ENCODE measurements at regions not wholly inside any gene's neighbourhood (a gene's known extent, or its start where the extent isn't known, plus 50 kb on each side); places are given as distances from the start of the nearest gene placed in this dataset.

DNA sequence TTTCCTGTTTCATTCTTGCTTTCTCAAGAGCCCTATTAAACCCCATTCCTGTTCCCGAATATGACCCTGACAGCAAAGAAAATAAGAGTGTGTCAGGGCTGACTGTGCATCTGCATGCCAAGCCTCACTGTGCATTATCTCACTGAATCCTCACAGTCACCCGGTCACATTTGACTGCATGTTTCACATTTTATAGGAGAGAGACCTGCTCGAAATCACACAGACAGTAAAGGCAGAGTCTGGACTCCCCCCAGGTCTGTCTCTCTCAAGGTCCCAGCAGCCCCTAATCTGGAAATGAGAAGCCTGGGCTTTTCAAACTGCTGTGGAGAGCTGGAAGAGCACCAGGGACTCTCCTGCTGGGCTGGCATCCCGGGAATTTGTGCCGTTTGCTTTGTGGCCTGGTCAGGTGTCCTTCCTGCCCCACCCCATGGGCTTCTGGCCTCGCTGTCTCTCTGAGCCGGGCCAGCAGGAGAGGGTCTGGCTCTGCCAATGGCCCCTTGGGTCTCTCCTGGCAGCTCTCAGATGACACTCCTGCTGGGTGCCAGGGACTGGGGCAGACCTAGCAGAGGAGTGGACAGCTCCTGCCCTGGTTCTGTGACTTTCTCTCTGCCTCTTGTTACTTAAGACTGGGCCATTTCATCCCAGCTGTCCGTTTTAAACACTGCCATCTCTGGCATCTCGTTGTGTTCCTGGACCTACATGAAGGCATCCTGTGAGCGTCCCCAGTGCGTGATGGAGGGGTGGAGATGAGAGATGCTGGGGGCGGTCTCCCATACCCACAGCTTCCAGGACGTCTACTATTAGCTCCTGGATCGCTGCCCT lies 173.6 kb downstream of the ARHGAP12 start:
- DNase-seq, result peak; percentile 45

DNA sequence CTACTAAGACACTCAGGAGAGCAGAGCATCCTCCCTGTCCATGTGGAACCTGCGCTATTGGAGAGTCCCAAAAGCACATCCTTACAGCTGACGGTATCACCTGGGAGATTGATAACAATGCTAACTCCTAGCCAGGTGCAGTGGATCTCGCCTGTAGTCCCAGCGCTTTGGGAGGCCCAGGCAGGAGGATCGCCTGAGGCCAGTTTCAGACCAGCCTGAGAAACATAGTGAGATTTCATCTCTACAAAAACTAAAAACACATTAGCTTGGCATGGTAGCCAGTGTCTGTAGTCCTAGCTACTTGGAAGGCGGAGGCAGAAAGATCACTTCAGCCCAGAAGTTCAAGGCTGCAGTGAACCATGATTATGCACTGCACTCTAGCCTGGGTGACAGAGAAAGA lies 174.9 kb downstream of the ARHGAP12 start:
- DNase-seq, result no peak

DNA sequence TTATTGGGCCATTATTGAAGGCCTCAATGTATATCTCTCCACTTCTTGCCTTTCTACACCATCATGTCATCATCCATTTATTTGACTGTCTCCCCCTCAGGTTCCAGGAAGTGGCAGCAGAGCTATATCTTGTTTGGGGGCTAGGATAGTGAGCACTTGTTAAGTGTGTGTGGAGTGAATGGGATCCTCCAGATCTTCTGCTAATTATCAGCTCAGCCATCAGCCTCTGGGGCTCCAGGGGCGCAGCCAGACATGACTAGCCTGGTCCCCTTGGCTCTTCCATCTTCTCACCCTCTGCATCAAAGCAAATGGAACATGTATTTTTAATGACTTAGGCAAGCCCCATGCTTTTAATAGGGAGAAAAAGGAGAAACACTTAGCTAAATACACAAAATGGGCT lies 176.5 kb downstream of the ARHGAP12 start:
- DNase-seq, result no peak

DNA sequence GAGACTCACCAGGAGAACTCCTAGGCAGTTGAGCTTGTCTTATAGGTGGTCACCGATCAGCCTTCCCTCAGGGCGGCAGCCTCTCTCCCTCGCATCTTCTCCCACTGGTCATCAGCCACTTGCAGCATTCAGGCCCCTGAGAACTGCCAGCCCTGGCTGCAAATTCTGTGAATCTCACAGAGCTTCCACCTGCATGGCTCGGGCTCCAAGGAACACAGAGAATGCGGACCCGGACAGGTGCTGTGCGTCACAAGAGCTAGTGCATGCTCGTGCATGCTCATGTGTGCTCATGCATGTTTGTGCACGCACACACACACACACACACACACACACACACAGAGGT lies 176.9 kb downstream of the ARHGAP12 start:
- no peak for DNase-seq

DNA sequence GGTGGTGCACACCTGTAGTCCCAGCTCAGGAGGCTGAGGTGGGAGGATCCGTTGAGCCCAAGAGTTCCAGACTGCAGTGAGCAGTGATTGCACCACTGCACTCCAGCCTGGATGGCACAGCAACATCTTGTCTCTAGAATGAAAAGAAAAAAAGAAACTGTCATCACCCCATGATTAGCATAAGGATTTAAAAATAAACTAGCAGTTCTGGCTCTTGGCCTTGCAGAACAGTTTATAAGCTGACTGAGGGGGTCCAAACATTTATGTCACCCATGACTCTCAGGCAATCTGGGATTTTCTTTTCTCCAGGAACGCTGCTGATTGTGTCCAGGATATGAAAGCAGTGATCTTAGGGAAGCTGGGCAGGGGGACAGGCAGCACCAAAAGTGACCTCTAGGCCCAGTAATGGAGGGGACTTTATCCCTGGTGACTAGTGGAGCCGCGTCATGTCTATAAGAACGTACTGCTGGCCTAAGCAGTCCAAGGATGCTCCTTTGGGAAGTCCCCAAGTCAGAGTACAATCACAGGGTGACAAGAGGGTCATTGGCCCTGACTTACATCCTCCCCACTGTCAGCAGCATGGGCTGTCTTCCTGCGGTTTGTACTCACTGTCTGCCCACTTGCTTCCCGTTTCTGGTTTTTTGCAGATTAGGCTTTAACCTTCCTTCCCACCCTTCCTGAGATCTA lies 177.4 kb downstream of the ARHGAP12 start:
- DNase-seq, result no peak

DNA sequence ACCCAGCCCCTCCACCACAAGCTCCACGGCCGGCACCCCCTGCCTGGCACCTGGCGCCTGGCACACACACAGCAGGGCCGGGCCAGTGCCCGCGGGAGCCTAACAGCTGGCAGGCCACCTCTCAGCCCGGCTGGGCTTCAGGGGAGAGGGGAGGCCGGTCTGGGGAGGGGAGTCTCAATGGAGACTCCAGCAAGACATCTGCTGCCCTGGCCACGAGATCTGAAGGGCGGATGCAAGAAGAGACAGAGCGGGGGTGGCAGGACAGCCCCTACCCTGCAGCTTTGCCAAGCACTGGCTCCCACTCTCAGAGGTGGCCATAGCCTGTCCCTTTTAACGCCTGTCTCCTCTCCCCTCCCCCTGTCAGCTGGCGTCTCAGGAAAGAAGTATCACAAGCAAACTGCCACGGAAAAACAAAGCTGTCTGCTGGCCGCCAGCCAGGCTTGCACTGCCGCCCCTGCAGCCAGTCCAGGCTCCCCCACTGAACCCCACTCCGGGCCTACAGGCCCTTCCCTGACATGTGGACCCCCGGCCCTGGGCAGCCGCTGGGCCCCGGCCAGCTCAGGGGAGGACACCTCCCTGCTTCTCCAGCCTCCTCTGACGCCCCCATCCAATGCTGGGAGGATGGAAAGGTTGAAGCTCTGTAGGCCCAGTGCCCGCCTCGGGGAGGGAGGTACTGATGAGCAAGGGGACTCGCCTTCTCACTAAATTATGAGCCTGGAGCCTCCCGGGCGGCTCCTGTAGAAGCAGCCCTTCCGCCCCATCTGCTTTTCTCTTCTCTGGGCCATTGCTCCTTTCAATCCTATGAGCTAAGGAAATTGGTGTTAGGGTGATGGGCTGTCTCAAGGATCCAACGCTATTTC lies 178.4 kb downstream of the ARHGAP12 start:
- no peak for DNase-seq

DNA sequence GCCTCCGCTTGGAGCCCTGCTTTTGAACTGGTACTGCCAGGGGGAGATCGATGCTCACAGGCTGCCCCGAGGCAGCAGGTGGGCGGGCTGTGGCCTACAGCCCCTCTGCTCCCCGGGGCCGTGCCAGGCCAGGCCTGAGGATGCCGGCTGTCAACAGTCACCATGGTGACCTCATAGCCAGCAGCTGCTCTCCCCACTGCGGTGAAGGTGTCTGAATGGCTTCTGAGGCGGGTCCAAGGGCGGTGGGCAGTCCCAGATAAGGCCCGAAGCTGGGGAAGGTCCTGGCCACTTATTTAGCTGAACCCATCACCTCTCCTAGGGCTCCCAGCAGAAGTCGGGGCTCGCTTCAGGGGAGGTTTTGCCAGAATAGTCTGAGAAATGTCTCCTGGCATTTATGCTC lies 179.3 kb downstream of the ARHGAP12 start:
- DNase-seq, result no peak

DNA sequence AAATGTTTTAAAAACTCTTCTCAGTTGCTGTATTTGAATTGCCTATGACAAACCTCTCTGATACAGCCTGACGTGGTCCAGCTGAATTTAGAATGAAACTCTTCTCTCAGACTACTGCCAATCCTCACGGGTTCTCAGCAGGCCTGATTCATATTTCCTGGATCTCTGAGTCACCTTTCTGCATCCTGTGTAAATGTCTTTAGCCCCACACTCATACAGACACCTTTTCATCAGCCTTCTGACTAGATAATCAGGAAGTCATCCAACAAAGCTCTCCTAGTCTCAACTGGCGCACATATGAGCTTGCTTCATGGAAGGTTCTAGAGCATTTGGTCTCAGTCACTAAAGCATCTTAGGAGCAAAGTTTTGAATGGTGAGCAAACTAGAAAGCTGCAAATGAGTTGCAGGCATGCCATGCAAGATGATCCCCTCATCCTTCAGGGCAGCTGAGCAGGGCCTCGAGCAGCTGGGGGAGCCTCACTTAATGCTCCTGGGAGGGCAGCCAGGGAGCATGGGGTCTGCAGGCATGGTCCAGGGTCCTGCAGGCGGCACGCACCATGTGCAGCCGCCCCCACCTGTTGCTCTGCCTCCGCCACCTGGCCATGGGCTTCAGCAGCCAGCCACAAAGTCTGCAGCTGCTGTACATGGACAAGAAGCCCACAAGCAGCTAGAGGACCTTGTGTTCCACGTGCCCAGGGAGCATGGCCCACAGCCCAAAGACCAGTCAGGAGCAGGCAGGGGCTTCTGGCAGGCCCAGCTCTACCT lies 182.8 kb downstream of the ARHGAP12 start:
- DNase-seq, result peak; percentile 71

DNA sequence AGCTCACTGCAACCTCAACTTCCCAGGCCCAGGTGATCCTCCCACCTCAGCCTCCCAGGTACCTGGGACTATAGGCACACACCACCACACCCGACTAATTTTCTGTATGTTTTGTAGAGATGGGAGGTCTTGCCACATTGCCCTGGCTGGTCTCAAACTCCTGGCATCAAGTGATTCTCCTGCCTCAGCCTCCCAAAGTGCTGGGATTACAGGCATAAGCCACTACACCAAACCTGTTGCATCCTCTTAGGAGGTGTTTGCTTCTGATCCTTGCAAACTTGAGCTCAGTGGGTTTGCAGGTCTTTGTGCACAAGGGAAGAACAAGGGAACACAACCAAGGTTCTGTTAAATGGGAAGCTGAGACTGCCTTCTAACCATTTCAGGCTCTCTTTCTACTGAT lies 184.6 kb downstream of the ARHGAP12 start:
- DNase-seq, result no peak

DNA sequence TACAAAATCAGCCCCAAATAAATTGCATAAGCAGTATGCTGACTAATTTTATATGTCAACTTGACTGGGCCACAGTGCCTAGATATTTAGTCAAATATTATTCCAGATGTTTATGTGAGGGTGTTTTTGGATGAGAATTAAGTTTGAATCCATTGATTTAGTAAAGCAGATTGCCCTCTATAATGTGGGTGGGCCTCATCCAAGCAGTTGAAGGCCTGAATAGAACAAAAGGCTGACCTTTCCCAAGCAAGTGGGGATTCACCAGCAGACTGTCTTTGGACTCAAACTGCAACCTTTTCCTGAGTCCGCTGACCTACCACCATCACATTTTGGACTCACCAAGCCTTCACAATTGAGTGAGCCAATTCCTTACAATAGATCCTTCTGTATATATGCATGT lies 186.4 kb downstream of the ARHGAP12 start:
- no peak for DNase-seq

DNA sequence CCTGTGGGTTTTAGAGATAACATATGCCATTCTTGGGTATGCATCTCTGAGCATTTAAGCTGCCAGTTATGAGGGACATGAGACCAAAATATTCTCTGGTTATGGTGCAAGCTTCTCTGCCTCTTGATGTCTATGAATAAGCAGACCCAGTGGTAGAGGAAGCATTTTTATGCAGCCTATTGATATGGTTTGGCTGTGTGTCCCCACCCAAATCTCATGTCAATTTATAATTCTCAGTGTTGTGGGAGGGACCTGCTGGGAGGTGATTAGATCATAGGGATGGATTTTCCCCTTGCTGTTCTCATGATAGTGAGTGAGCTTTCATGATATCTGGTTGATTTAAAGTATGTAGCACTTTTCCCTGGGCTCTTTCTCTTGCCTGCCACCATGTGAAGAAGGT lies 187.2 kb downstream of the ARHGAP12 start:
- no peak for DNase-seq

DNA sequence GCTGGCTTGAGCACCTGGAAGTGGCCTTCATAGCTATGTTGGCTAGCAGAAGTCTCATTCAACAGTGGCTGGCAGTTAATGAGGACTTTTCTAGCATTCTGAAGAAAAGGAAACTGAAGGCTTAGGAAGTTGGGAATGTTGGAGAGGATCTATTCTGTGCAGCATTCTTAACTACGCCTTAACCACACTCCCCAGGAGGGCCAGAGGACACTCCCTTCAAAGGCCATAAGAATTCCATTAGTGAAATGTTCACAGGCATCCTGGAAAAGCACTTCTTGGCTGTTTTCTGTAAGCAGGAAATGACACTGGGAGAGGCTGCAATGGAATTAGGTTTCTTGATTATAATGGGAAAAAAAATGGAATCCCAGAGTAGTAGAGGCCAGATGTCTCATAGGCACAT lies 188.9 kb downstream of the ARHGAP12 start:
- DNase-seq, result no peak

DNA sequence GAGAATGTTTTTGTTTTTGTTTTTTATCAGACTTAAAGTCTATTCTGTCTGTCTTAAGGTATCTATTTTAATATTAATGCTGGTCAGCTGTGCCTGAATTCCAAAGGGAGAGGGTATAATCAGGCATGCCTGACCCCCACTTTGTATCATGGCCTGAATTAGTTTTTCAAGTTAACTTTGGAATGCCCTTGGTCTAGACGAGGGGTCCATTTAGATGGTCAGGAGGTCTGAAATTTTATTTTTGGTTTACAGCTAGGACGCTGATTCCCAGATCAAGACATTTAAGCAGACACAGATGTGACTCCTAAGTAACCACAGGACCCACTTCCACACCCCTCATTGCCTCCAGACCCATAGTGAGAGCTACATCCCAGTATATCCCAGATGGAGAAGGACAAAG lies 189.5 kb downstream of the ARHGAP12 start:
- no peak for DNase-seq

DNA sequence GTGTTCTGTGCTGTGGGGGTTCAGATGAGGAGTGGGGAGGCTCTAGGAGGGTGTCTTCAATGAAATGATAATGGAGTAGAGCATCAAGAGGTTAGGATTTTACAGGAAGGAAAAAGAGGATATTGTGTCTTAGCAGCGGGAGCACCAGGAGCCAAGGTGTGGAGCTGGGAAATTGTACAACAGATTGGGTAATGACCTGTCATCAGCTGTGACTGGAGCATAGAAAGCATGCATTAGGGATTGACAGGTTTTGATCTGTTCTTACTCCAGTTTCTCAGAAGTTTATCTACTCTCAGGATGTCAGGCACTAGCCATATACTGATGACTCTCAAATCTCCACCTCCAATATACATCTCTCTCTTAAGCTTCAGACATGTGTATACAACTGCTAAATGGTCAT lies 196.9 kb downstream of the ARHGAP12 start:
- no peak for DNase-seq

DNA sequence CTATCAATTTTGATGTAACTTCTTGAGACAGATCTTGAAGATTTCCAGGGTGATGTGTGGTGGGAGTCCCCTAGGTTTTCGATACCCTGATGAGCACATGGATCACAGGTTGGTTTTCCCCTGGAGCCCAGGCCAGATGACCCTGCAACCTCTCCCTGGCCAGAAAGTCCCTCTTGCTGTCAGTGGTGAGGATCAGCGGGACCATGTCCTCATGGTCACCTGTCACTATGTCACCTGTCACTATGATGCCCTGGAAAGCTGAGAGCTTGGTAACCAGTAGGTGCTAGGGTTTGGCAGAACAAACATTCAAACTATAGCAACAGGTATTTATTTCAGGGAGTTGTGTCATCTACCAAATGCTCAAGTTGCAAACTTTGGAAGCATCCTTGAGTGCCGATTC lies 197.9 kb downstream of the ARHGAP12 start:
- DNase-seq, result no peak

DNA sequence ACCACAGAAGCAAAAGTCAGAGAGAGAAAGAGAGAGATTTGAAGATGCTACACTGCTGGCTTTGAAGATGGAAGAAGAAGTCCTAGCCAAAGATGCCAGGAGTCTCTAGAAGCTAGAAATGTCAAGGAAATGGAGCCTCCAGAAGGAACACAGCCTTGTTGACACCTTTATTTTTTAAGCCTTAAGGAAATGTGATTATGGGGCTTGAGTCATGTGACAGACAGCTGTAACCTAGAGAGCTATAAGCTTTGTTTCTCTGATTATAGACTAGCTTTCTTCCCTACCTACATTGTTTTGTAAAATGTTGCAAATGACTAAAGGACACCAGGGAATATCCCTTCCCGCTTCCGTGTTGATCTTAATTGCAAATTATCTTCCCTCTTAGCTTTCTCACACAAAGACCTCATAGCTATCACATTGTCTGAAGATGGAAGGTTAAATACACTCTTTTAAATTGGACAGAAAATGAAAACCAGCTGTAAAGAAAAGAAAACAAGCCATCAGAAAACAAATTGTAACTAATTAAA lies 199.9 kb downstream of the ARHGAP12 start:
- no peak for DNase-seq

DNA sequence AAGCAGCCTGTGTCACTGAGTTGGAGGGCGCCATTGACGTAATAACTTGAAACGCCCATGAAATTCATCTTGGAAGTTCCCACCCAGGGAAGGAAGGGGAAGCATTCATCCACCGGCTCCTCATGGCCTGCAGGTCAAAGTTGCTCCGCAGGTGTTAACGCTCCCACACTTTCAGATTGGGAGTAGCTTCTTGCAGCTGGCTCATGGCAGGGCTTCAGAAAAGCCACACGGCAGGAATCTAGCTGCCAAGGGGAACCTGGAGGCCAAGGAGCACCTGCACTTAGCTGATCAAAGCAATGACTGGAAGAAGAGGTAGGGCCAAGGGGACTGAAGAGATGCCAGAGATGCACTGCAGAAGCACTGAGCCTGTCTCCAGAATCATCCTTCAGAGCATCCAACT lies 203.2 kb downstream of the ARHGAP12 start:
- no peak for DNase-seq

DNA sequence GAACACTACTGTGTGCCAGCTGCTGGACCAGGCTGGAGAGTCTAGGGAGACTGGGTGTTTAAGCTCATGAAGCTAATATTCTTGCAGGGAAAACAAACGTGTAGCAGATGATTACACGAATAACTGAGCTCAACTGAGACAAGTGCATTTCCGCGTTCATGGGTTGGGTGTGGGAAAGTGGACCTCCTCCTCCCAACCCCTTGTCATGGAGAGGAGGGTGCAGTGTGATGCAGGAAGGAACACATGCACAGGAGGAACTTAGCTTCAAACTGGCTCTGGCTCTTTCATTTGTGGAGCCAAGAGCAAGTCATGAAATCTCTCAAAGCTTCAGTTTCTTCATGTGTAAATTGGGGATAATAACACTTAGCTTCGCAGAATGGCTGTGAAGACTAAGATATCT lies 204.3 kb downstream of the ARHGAP12 start:
- no peak for DNase-seq

DNA sequence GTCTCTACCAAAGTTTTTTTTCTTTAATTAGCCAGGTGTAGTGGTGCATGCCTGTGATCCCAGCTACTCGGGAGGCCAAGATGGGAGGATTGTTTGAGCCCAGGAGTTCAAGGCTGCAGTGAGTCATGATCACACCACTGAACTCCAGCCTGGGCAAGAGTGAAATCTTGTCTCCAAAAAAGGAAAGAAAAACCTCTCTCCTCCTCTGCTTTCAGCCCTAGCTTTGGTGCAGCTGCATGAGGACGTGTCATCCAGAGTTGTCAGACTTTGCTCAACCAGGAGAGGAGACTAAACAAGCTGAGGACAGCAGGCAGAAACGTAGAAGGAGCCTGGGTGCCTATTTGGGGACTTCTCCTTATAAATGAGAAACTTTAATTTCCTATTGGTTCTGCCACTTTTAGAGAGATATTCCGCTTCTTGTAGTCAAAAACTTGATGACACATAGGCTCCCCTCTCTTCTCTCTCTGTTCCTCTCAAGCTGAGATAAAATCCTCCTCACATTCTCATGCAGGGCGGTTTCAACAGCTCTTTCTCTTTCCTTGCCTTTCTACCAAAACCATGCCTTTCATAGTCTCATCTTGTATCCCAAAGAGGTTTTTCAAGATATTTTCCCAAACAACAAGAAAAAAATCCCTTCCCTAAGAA lies 205.4 kb downstream of the ARHGAP12 start:
- no peak for DNase-seq

DNA sequence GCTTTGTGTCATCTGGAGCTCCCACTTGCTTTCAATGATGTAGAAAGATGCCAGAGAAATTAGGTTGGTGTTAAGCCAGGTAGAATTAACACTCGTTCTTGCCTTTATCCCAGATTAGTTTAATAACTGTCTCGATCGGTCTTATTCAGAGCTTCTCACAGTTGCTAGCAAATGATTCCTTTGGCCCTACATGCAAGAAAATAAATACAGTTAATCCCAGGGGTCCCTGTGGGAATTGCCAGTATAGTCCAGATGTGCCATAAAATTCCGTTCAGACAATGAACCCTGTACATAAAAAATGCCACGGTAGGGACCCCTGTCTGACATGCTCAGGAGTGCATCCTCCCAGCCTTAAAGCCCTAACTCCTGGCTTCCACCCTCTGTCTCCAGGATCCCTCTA lies 207.5 kb downstream of the ARHGAP12 start:
- DNase-seq, result no peak

DNA sequence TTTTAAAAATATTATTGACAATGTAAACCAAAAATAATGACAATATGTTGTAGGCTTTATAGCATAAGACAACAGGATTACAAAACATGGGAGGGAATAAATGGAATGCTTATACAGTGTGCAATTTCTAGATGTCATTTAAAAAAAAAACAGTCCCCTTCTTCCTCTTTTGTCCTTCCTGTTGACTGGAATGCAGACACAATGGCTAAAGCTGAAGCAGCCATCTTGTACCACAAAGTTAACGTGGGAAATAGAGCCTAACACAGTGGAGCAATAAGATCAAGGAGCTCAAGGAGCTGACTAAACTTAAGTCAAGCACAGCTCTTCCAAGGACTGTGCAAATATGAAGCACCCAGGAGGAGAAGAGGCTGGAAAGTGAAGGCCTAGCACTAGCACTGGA lies 208.1 kb downstream of the ARHGAP12 start:
- no peak for DNase-seq

DNA sequence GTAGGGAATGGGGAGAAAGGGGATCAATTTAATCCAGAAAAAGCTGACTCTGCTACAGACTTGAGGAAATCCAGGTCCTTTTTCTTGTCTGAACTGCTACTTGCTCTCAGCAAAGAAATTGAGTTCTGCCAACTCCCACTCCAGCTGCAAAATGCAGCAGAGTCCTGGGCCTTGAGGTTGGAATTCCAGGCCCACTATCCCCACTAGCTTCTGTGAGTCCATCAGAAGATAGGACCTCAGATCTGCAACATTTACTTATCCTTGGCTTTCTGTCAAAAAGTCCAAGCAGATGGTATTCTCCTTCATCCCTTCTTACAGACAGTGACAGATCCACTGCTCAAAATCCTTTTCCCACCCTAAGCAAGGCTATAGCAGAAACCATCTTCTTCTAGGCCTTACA lies 219.2 kb downstream of the ARHGAP12 start:
- DNase-seq, result no peak

Measured in kidney glomerular epithelial cell (primary cell).